B cell (primary cell): ENCODE measurements at regions not wholly inside any gene's neighbourhood (a gene's known extent, or its start where the extent isn't known, plus 50 kb on each side); places are given as distances from the start of the nearest gene placed in this dataset.

Experiments
- CTCF ChIP-seq: fragments of 200-600 bp; IDR thresholded peaks from one replicate; pipeline ENCODE4 v1.8.0; 2022; ENCODE audit warnings: antibody characterized with exemption, mild to moderate bottlenecking
- EZH2 ChIP-seq: IDR thresholded peaks from 2 replicates; pipeline ENCODE4 v1.6.1; 2012; ENCODE audit warnings: borderline replicate concordance, low read depth, mild to moderate bottlenecking, moderate library complexity, low read length; ENCODE audit not compliant: insufficient read depth, poor library complexity, severe bottlenecking

- no peak for TF ChIP-seq CTCF
- TF ChIP-seq EZH2: no peak
Measured at GRCh38 chr17:77512062-77512946, 371.5 kb downstream of the SEC14L1 start.
